Fibroblast of skin of back (primary cell): ENCODE measurements at regions not wholly inside any gene's neighbourhood (a gene's known extent, or its start where the extent isn't known, plus 50 kb on each side); places are given as distances from the start of the nearest gene placed in this dataset.

Source experiments
- DNase-seq: peaks from one replicate; pipeline ENCODE4 v3.0.0-alpha.2; 2013

GRCh38 chr2:117723483-117723882, 91.0 kb upstream of the DDX18 start:
- DNase-seq, result no peak

DNA sequence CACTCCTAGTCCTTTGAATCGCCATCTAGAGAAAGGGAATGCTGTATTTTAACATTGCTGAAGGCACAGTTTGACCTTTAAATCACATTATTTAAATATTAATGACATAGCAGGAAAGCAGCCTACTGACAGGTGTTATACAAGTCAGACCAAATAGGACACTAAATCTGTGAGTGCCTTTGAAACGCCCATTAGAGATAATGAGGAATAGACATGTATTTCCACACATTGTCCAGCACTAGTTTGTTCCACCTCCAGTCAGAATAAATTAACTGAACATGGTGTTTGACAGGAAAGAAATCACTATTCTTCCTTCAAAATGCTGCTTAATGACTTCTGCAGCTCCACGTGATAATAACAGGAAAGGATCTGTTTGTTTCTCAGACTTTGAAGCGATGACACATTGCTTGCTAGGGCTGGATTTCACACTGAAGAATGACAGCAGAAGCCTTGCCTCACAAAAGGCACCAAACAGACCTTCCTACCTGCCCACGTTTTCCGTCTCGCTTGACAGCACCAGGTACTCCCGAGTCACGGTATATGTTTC, 90.5 kb upstream of the DDX18 start:
- DNase-seq, result no peak

DNA sequence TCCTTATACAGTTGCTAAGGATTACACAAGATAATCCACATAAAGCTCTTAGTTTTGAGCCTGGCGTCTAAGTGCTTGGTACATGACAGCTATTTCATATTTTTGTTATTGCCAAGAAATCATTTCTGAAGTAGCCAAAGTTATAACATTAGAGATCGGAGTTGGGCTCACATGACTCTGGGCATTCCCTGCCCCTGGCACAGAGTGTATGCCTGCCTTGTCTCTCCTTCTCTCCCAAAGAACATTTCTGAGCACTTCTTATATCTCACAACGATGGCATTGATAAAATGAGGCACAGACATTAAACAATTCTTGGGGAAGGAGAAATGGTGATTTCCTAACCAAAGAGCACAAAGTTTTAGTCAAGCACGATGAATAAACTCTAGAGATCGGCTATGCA, 87.7 kb upstream of the DDX18 start:
- no peak for DNase-seq

DNA sequence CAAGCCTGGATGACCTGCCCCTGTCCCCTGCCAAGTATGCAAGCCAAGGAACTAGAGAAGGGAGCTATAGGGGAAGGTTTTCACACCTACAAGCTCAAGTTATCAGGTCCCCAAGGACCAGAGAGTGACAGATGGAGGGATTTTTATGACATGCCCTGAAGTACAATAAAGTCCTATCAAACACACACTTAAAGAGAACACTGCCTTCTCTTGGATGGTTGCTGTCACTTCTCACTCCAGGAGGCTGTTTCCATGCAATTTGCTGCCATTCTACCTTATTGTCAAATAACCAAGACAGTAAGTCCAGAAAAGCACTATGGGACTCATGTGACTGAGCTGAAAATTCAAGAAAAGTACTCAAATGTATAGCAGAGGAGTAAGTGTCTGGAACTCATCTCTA, 76.6 kb upstream of the DDX18 start:
- DNase-seq, result no peak

GRCh38 chr2:117738991-117739839, 75.3 kb upstream of the DDX18 start:
- no peak for DNase-seq

DNA sequence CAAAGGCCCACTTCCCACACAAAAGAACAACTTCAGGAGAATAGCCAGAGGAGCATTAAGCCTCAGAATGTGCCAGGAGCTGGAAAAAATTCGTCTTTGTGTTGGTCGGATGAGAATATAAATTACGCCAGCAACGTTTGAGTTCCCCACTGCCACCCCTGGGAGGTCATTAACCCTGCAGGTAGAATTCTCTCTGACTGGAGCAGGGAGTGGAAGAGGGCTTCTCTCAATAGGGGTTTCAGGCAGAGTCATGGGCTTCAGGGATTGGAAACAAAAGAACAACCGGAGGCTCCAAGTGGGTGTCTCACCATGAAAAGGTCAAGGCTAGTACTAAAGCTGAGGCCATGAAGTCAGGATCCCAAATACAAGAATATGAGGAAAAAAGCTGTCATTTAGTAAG, 69.0 kb upstream of the DDX18 start:
- DNase-seq, result no peak

- DNase-seq, result no peak
These were observed 58.7 kb upstream of the DDX18 start for GRCh38 chr2:117755768-117756167.

DNA sequence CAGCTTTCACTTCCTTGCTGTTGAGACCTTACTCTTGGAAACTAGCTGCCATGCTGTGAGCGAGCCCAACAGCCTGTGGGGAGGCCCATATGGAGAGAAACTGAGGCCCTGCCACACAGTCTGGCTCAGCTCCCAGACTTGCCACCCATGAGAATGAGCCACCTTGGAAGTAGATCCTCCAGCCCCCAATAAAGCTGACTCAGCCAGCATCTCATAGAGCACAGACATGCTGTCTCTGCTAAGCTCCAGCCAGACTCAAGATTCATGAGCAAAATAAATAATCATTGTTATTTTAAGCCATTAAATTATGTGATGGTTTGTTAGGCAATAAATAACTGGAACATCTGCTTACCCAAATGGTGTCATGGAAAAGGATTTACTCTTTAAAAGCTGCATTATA, 53.6 kb upstream of the DDX18 start:
- peak; percentile 1 for DNase-seq

- no peak for DNase-seq
These were observed 52.0 kb upstream of the DDX18 start for GRCh38 chr2:117762454-117762853.

- DNase-seq, result peak; percentile 1
These were observed 50.7 kb upstream of the DDX18 start for GRCh38 chr2:117763804-117764203.
